KMS-11 (cell line): ENCODE measurements at regions not wholly inside any gene's neighbourhood (a gene's known extent, or its start where the extent isn't known, plus 50 kb on each side); places are given as distances from the start of the nearest gene placed in this dataset.

Experiments used
- H2AFZ ChIP-seq: fragments of 200-600 bp; sonication (generic); 2 replicates; pipeline ENCODE4 v1.6.1; 2016; ENCODE audit warnings: antibody characterized with exemption, mixed run types, low read depth
- H3K27ac ChIP-seq: fragments of 200-600 bp; sonication (generic); 2 replicates; pipeline ENCODE4 v1.6.1; 2016; ENCODE audit warnings: mild to moderate bottlenecking, mixed run types
- H3K27me3 ChIP-seq: fragments of 200-600 bp; sonication (generic); 2 replicates; pipeline ENCODE4 v1.6.1; 2017; ENCODE audit warnings: mild to moderate bottlenecking, low read depth, mixed run types, moderate library complexity; ENCODE audit not compliant: insufficient read depth
- H3K36me3 ChIP-seq: fragments of 200-600 bp; sonication (generic); 2 replicates; pipeline ENCODE4 v1.6.1; 2017; ENCODE audit warnings: mild to moderate bottlenecking, mixed run types; ENCODE audit not compliant: insufficient read depth
- H3K4me1 ChIP-seq: fragments of 200-600 bp; sonication (generic); 2 replicates; pipeline ENCODE4 v1.6.1; 2016; ENCODE audit warnings: mild to moderate bottlenecking, low read depth, mixed run types; ENCODE audit not compliant: poor library complexity, severe bottlenecking
- H3K4me2 ChIP-seq: fragments of 200-600 bp; sonication (generic); 2 replicates; pipeline ENCODE4 v1.7.0; 2016; ENCODE audit warnings: mild to moderate bottlenecking, mixed run types
- H3K4me3 ChIP-seq: fragments of 200-600 bp; sonication (generic); IDR thresholded peaks from 2 replicates; pipeline ENCODE4 v1.6.1; 2017; ENCODE audit warnings: low read depth, low read length, mixed read lengths; ENCODE audit not compliant: insufficient read depth
- H3K79me2 ChIP-seq: fragments of 200-600 bp; sonication (generic); 2 replicates; pipeline ENCODE4 v1.6.1; 2016; ENCODE audit warnings: low read depth, mixed run types; ENCODE audit not compliant: insufficient read depth
- H3K9ac ChIP-seq: fragments of 200-600 bp; sonication (generic); 2 replicates; pipeline ENCODE4 v1.6.1; 2016; ENCODE audit warnings: mild to moderate bottlenecking, mixed run types
- H4K20me1 ChIP-seq: fragments of 200-600 bp; sonication (generic); 2 replicates; pipeline ENCODE4 v1.6.1; 2016; ENCODE audit warnings: mild to moderate bottlenecking, mixed run types; ENCODE audit not compliant: insufficient read depth
- CTCF ChIP-seq: fragments of 200-600 bp; sonication (generic); conservative IDR thresholded peaks from 2 replicates; pipeline ENCODE4 v1.6.1; 2017; ENCODE audit warnings: low read depth, mild to moderate bottlenecking, antibody characterized with exemption, low read length, moderate library complexity, mixed read lengths

- H3K27ac ChIP-seq: no peak overlapping the region
- H4K20me1 ChIP-seq: no peaks in the 10 kb centered on the region
- no peak overlapping the region for H2AFZ ChIP-seq
- no peak overlapping the region for H3K4me3 ChIP-seq
- peaks cover 15% of the 10 kb centered on the region; the same call in 1 of the 2 replicates for H3K27me3 ChIP-seq
- no peak overlapping the region for H3K4me2 ChIP-seq
- H3K36me3 ChIP-seq: no peaks in the 10 kb centered on the region
- no peaks in the 10 kb centered on the region for H3K79me2 ChIP-seq
- TF ChIP-seq CTCF: no peak
- no peaks in the 10 kb centered on the region for H3K4me1 ChIP-seq
- H3K9ac ChIP-seq: no peak overlapping the region
Measured at GRCh38 chr15:77550301-77551251, 82.1 kb downstream of the LINGO1 start.

GRCh38 chr15:77549576-77550288 is 83.0 kb downstream of the LINGO1 start:
- H3K4me1 ChIP-seq: no peaks in the 10 kb centered on the region

GRCh38 chr15:77548589-77549557 is 83.8 kb downstream of the LINGO1 start:
- H3K27me3 ChIP-seq: peaks cover 25% of the 10 kb centered on the region; the same call in 1 of the 2 replicates
- no peak overlapping the region for H3K27ac ChIP-seq
- no peak overlapping the region for H2AFZ ChIP-seq
- H3K4me1 ChIP-seq: no peaks in the 10 kb centered on the region
- no peak overlapping the region for H3K4me2 ChIP-seq
- H3K36me3 ChIP-seq: no peaks in the 10 kb centered on the region
- no peak overlapping the region for H3K4me3 ChIP-seq
- H3K9ac ChIP-seq: no peak overlapping the region
- no peak for TF ChIP-seq CTCF
- H3K79me2 ChIP-seq: no peaks in the 10 kb centered on the region
- no peaks in the 10 kb centered on the region for H4K20me1 ChIP-seq

More at GRCh38 chr15:77549576-77550288, 83.0 kb downstream of the LINGO1 start:
- no peak overlapping the region for H3K4me3 ChIP-seq
- TF ChIP-seq CTCF: no peak
- H3K4me2 ChIP-seq: no peak overlapping the region
- no peaks in the 10 kb centered on the region for H3K36me3 ChIP-seq
- no peak overlapping the region for H3K27ac ChIP-seq
- H3K79me2 ChIP-seq: no peaks in the 10 kb centered on the region
- peaks cover 18% of the 10 kb centered on the region; the same call in 1 of the 2 replicates for H3K27me3 ChIP-seq
- H3K9ac ChIP-seq: no peak overlapping the region
- no peak overlapping the region for H2AFZ ChIP-seq
- no peaks in the 10 kb centered on the region for H4K20me1 ChIP-seq
